K562 (cell line): ENCODE measurements at regions not wholly inside any gene's neighbourhood (a gene's known extent, or its start where the extent isn't known, plus 50 kb on each side); places are given as distances from the start of the nearest gene placed in this dataset.
"Not testable (repeated sequence)": the region's sequence is repeated elsewhere in the genome, so short reads cannot be mapped to it uniquely, and the experiment has no call there.

Source experiments
- HEY1 ChIP-seq: fragments of 250-450 bp; sonication (Bioruptor Pico); IDR thresholded peaks from 2 replicates; pipeline ENCODE4 v1.5.0; 2020; ENCODE audit warnings: mild to moderate bottlenecking, moderate library complexity, borderline replicate concordance
- POLR2B ChIP-seq: fragments of 450-650 bp; IDR thresholded peaks from 2 replicates; pipeline ENCODE4 v1.6.1; 2018; ENCODE audit warnings: low read depth; ENCODE audit not compliant: partially characterized antibody
- RAD21 ChIP-seq, 2 experiments: fragments of 250-450 bp in 1 of 2; fragments of 450-650 bp in 1 of 2; sonication (Bioruptor Pico) in 1 of 2; formaldehyde crosslinking in 1 of 2; IDR thresholded peaks in 1 of 2; conservative IDR thresholded peaks in 1 of 2; 2 replicates each; pipeline versions ENCODE4 v1.4.0 to v1.8.0; 2020 to 2022; ENCODE audit warnings: mild to moderate bottlenecking in 2 of 2, moderate library complexity in 1 of 2
- RUNX1 ChIP-seq: sonication (generic); IDR thresholded peaks from 2 replicates; pipeline ENCODE4 v1.6.1; 2016; ENCODE audit warnings: antibody characterized with exemption, low read depth
- SMARCA5 ChIP-seq: fragments of 450-650 bp; IDR thresholded peaks from 2 replicates; pipeline ENCODE4 v1.6.1; 2016
- ZNF695 ChIP-seq: fragments of 450-650 bp; formaldehyde crosslinking; IDR thresholded peaks from 2 replicates; pipeline ENCODE4 v1.4.0; 2020; ENCODE audit warnings: mild to moderate bottlenecking, moderate library complexity
- TF ChIP-seq, protein P1 (sequence below), 3 experiments: IDR thresholded peaks in 2 of 3; conservative IDR thresholded peaks in 1 of 3; 2 replicates each; pipeline ENCODE4 v1.5.1; 2011 to 2012; ENCODE audit warnings: low read length in 3 of 3, mild to moderate bottlenecking in 3 of 3, control low read depth in 2 of 3, improper control_type of control experiment in 1 of 3, inconsistent platforms in 1 of 3, low read depth in 1 of 3, mixed read lengths in 1 of 3, moderate library complexity in 1 of 3; ENCODE audit not compliant: insufficient read depth in 2 of 3
- TF ChIP-seq, protein P2 (sequence below): fragments of 150-350 bp; IDR thresholded peaks from 2 replicates; pipeline ENCODE4 v1.6.1; 2014; ENCODE audit warnings: low read depth, mild to moderate bottlenecking, low read length, borderline replicate concordance

DNA sequence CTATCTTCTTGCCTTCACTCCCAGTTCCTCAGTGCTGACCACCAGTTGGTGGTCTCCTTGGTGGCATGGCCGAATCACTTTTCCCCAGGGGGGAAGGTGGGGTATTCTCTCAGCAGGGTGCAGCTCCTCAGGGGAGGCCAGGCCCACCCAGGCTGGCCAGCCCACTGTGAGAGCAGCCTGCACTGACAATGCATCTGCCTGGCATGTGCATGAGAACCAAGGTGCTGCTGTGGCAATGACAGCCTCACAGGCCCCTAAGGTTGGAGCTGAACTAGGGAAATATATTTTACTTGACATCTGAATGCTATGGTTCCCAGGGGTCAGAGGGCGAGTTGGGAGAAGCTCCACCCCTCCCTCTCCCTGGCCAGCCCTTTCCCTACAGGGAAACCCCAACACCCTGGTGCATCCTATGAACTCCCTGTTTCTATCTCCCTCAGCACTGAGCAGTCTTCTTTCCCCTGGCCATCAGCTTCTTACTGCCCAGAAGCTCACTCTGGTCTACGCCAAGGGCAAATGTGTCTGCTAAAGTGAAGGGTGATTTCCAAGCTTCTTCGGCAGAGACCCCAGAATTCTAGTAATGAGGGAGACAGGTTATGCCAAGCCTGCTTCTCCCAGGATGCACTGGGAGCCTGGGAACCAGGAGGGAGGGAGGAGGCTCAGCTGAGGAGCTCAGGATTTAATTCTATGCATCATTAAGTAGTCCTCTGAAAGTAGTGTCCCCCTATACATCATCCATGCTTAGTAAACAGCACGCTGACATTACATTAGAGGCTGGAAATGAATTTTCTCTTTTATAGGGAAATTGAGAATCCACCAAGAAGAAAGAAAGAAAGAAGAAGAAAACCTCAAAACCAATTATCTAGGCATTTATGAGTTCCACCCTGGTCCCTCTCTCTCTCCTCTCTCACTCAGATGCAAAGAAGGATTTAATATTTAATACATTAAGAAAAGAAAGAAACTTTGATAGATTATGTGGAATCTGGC lies 107.7 kb downstream of the TRIM43 start:
- not testable (repeated sequence) for TF ChIP-seq ZNF695 (CRISPR knock-in tag); HEY1 (CRISPR knock-in tag); POLR2B; SMARCA5; RAD21 (CRISPR knock-in tag; conservative IDR thresholded peaks at IDR 0.05 in 1 of 2, IDR thresholded peaks at IDR 0.05 in 1 of 2); RUNX1
- TF ChIP-seq, protein P1, sequence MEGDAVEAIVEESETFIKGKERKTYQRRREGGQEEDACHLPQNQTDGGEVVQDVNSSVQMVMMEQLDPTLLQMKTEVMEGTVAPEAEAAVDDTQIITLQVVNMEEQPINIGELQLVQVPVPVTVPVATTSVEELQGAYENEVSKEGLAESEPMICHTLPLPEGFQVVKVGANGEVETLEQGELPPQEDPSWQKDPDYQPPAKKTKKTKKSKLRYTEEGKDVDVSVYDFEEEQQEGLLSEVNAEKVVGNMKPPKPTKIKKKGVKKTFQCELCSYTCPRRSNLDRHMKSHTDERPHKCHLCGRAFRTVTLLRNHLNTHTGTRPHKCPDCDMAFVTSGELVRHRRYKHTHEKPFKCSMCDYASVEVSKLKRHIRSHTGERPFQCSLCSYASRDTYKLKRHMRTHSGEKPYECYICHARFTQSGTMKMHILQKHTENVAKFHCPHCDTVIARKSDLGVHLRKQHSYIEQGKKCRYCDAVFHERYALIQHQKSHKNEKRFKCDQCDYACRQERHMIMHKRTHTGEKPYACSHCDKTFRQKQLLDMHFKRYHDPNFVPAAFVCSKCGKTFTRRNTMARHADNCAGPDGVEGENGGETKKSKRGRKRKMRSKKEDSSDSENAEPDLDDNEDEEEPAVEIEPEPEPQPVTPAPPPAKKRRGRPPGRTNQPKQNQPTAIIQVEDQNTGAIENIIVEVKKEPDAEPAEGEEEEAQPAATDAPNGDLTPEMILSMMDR (IDR thresholded peaks at IDR 0.05 in 2 of 3, conservative IDR thresholded peaks at IDR 0.05 in 1 of 3; ENCODE audit: insufficient read depth in 2 of 3, low read depth in 1 of 3, low read length in 3 of 3) = not testable (repeated sequence)
- TF ChIP-seq, protein P2, sequence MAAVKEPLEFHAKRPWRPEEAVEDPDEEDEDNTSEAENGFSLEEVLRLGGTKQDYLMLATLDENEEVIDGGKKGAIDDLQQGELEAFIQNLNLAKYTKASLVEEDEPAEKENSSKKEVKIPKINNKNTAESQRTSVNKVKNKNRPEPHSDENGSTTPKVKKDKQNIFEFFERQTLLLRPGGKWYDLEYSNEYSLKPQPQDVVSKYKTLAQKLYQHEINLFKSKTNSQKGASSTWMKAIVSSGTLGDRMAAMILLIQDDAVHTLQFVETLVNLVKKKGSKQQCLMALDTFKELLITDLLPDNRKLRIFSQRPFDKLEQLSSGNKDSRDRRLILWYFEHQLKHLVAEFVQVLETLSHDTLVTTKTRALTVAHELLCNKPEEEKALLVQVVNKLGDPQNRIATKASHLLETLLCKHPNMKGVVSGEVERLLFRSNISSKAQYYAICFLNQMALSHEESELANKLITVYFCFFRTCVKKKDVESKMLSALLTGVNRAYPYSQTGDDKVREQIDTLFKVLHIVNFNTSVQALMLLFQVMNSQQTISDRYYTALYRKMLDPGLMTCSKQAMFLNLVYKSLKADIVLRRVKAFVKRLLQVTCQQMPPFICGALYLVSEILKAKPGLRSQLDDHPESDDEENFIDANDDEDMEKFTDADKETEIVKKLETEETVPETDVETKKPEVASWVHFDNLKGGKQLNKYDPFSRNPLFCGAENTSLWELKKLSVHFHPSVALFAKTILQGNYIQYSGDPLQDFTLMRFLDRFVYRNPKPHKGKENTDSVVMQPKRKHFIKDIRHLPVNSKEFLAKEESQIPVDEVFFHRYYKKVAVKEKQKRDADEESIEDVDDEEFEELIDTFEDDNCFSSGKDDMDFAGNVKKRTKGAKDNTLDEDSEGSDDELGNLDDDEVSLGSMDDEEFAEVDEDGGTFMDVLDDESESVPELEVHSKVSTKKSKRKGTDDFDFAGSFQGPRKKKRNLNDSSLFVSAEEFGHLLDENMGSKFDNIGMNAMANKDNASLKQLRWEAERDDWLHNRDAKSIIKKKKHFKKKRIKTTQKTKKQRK = not testable (repeated sequence)
